Calu3 (cell line): ENCODE measurements at regions not wholly inside any gene's neighbourhood (a gene's known extent, or its start where the extent isn't known, plus 50 kb on each side); places are given as distances from the start of the nearest gene placed in this dataset.

Source experiments
- BruUV-seq: library from RNA; stranded (reverse); fragments of 400-500 nt; replicated peaks from 2 replicates; lab custom pipeline; 2021; lab: Mats Ljungman, UMichigan
- CTCF ChIA-PET: fragments of 300-600 bp; sonication (Branson Sonifier 250); formaldehyde crosslinking; loops from one replicate; lab custom pipeline; 2022; ENCODE audit warnings: antibody characterized with exemption; lab: Charles Lee
- DNase-seq: peaks from one replicate; pipeline ENCODE4 v3.0.0; 2022
- H3K27ac Mint-ChIP-seq: one replicate; pipeline ENCODE4 v1.8.0; 2022; ENCODE audit warnings: mixed read lengths; ENCODE audit not compliant: unreplicated experiment
- H3K27me3 Mint-ChIP-seq: one replicate; pipeline ENCODE4 v1.8.0; 2022; ENCODE audit warnings: mixed read lengths; ENCODE audit not compliant: unreplicated experiment
- H3K36me3 Mint-ChIP-seq: one replicate; pipeline ENCODE4 v1.8.0; 2022; ENCODE audit warnings: mild to moderate bottlenecking, moderate library complexity, mixed read lengths; ENCODE audit not compliant: insufficient read depth, unreplicated experiment
- H3K4me1 Mint-ChIP-seq: one replicate; pipeline ENCODE4 v1.8.0; 2022; ENCODE audit warnings: mild to moderate bottlenecking, low read depth, mixed read lengths; ENCODE audit not compliant: unreplicated experiment
- H3K4me3 Mint-ChIP-seq: one replicate; pipeline ENCODE4 v1.8.0; 2022; ENCODE audit warnings: mild to moderate bottlenecking, low read depth, moderate library complexity, mixed read lengths; ENCODE audit not compliant: unreplicated experiment
- H3K9me3 Mint-ChIP-seq: one replicate; pipeline ENCODE4 v1.8.0; 2022; ENCODE audit warnings: low read depth, mixed read lengths; ENCODE audit not compliant: unreplicated experiment
- CTCF ChIP-seq: fragments of 200-600 bp; IDR thresholded peaks from one replicate; pipeline ENCODE4 v1.8.0; 2022; ENCODE audit warnings: antibody characterized with exemption; ENCODE audit not compliant: unreplicated experiment
- intact Hi-C: fragments of 100-400 bp; cut with micrococcal nuclease; formaldehyde crosslinking; loops from one replicate; pipeline ENCODE4 v1.10.0; 2022; ENCODE audit not compliant: unreplicated experiment

- Mint-ChIP-seq H3K4me3 (no peak overlapping the region), H3K27me3 (no peaks in the 10 kb centered on the region), H3K9me3 (no peaks in the 10 kb centered on the region), H3K27ac (no peak overlapping the region), H3K36me3 (no peaks in the 10 kb centered on the region), H3K4me1 (no peaks in the 10 kb centered on the region)
- intact Hi-C loops: no loop called here
- DNase-seq: no peak
- CTCF ChIA-PET: no interaction called here
- no peak for TF ChIP-seq CTCF
- no TSS peak for BruUV-seq
Observed at GRCh38 chr3:18743761-18744160, 318.6 kb upstream of the SATB1 start.

GRCh38 chr3:18740631-18741583, 315.8 kb upstream of the SATB1 start:
- no peak for TF ChIP-seq CTCF
- no TSS peak for BruUV-seq
- no peak for DNase-seq
- no peak overlapping the region for H3K4me3 Mint-ChIP-seq
- H3K27me3 Mint-ChIP-seq: no peaks in the 10 kb centered on the region
- no peaks in the 10 kb centered on the region for H3K4me1 Mint-ChIP-seq
- intact Hi-C loops: no loop called here
- H3K27ac Mint-ChIP-seq: no peak overlapping the region
- no peaks in the 10 kb centered on the region for H3K9me3 Mint-ChIP-seq
- CTCF ChIA-PET: no interaction called here
- no peaks in the 10 kb centered on the region for H3K36me3 Mint-ChIP-seq

GRCh38 chr3:18739099-18739433, 313.9 kb upstream of the SATB1 start:
- Mint-ChIP-seq H3K27ac (no peak overlapping the region), H3K27me3 (no peaks in the 10 kb centered on the region), H3K36me3 (no peaks in the 10 kb centered on the region), H3K9me3 (no peaks in the 10 kb centered on the region), H3K4me1 (no peaks in the 10 kb centered on the region), H3K4me3 (no peak overlapping the region)
- CTCF ChIA-PET: no interaction called here
- DNase-seq: no peak
- TF ChIP-seq CTCF: no peak
- no TSS peak for BruUV-seq
- intact Hi-C loops: no loop called here

GRCh38 chr3:18738393-18739098, 313.4 kb upstream of the SATB1 start:
- CTCF ChIA-PET: no interaction called here
- no peak for TF ChIP-seq CTCF
- no peaks in the 10 kb centered on the region for H3K27me3 Mint-ChIP-seq
- no peak overlapping the region for H3K4me3 Mint-ChIP-seq
- no peak overlapping the region for H3K27ac Mint-ChIP-seq
- no TSS peak for BruUV-seq
- no peaks in the 10 kb centered on the region for H3K4me1 Mint-ChIP-seq
- intact Hi-C loops: no loop called here
- no peak for DNase-seq
- H3K36me3 Mint-ChIP-seq: no peaks in the 10 kb centered on the region
- no peaks in the 10 kb centered on the region for H3K9me3 Mint-ChIP-seq
